Astrocyte (in vitro differentiated cells and primary cell): ENCODE measurements at regions not wholly inside any gene's neighbourhood (a gene's known extent, or its start where the extent isn't known, plus 50 kb on each side); places are given as distances from the start of the nearest gene placed in this dataset.

ENCODE experiments used
- DNase-seq: peaks from one replicate; pipeline ENCODE4 v3.0.0-alpha.2; 2010; ENCODE audit warnings: low read depth
- FAIRE-seq: peaks from 2 replicates; lab custom pipeline; 2011; peaks lifted over from hg19 to GRCh38; lab: Jason Lieb, UNC
- H2AFZ ChIP-seq: 2 replicates; pipeline ENCODE4 v1.6.0; 2012; ENCODE audit warnings: low read depth, low read length, inconsistent platforms
- H3K27ac ChIP-seq: 2 replicates; pipeline ENCODE4 v1.5.1; 2011; ENCODE audit warnings: low read depth, low read length, inconsistent platforms
- H3K27me3 ChIP-seq: 2 replicates; pipeline ENCODE4 v1.6.0; 2011; ENCODE audit warnings: low read length, inconsistent platforms; ENCODE audit not compliant: insufficient read depth
- H3K36me3 ChIP-seq: 2 replicates; pipeline ENCODE4 v1.5.1; 2011; ENCODE audit warnings: low read length, inconsistent platforms; ENCODE audit not compliant: insufficient read depth
- H3K4me1 ChIP-seq: 2 replicates; pipeline ENCODE4 v1.5.1; 2011; ENCODE audit warnings: low read length, inconsistent platforms; ENCODE audit not compliant: insufficient read depth
- H3K4me2 ChIP-seq: 2 replicates; pipeline ENCODE4 v1.6.0; 2012; ENCODE audit warnings: low read length, inconsistent platforms
- H3K4me3 ChIP-seq: 2 replicates; pipeline ENCODE4 v1.5.1; 2011; ENCODE audit warnings: low read depth, mild to moderate bottlenecking, low read length, inconsistent platforms; ENCODE audit not compliant: insufficient read depth
- H3K79me2 ChIP-seq: 2 replicates; pipeline ENCODE4 v1.6.0; 2012; ENCODE audit warnings: mild to moderate bottlenecking, low read length, inconsistent platforms; ENCODE audit not compliant: insufficient read depth
- H3K9ac ChIP-seq: 2 replicates; pipeline ENCODE4 v1.6.0; 2012; ENCODE audit warnings: mild to moderate bottlenecking, low read length, inconsistent platforms
- H3K9me3 ChIP-seq: 2 replicates; pipeline ENCODE4 v1.5.1; 2012; ENCODE audit warnings: low read depth, mild to moderate bottlenecking, low read length, inconsistent platforms; ENCODE audit not compliant: insufficient read depth
- H4K20me1 ChIP-seq: 2 replicates; pipeline ENCODE4 v1.6.0; 2012; ENCODE audit warnings: low read length, inconsistent platforms; ENCODE audit not compliant: insufficient read depth
- H3K27ac Mint-ChIP-seq: one replicate; pipeline ENCODE4 v1.8.0; 2021; ENCODE audit warnings: mild to moderate bottlenecking, mixed read lengths; ENCODE audit not compliant: unreplicated experiment
- H3K27me3 Mint-ChIP-seq: one replicate; pipeline ENCODE4 v1.8.0; 2021; ENCODE audit warnings: low read depth, mixed read lengths; ENCODE audit not compliant: unreplicated experiment
- H3K36me3 Mint-ChIP-seq: one replicate; pipeline ENCODE4 v1.8.0; 2021; ENCODE audit warnings: low read depth, mixed read lengths; ENCODE audit not compliant: unreplicated experiment
- H3K4me1 Mint-ChIP-seq: one replicate; pipeline ENCODE4 v1.8.0; 2021; ENCODE audit warnings: low read depth, mixed read lengths; ENCODE audit not compliant: unreplicated experiment
- H3K4me3 Mint-ChIP-seq: one replicate; pipeline ENCODE4 v1.8.0; 2021; ENCODE audit warnings: mild to moderate bottlenecking, moderate library complexity, mixed read lengths; ENCODE audit not compliant: unreplicated experiment
- H3K9me3 Mint-ChIP-seq: one replicate; pipeline ENCODE4 v1.8.0; 2021; ENCODE audit warnings: mild to moderate bottlenecking, mixed read lengths; ENCODE audit not compliant: unreplicated experiment
- CTCF ChIP-seq: IDR thresholded peaks from 2 replicates; pipeline ENCODE4 v1.5.1; 2011; ENCODE audit warnings: low read depth, mild to moderate bottlenecking, inconsistent platforms, low read length, moderate library complexity; ENCODE audit not compliant: insufficient read depth
- EZH2 ChIP-seq: IDR thresholded peaks from 2 replicates; pipeline ENCODE4 v1.6.1; 2012; ENCODE audit warnings: mild to moderate bottlenecking, low read length, inconsistent platforms; ENCODE audit not compliant: insufficient read depth

- DNase-seq (no peak), FAIRE-seq (no peak)
- H3K27me3 ChIP-seq: no peaks in the 10 kb centered on the region
- Mint-ChIP-seq H3K27ac (no peak overlapping the region), H3K36me3 (no peaks in the 10 kb centered on the region), H3K27me3 (peaks cover 7% of the 10 kb centered on the region), H3K4me1 (no peaks in the 10 kb centered on the region), H3K9me3 (no peaks in the 10 kb centered on the region), H3K4me3 (no peak overlapping the region)
- no peaks in the 10 kb centered on the region for H3K79me2 ChIP-seq
- H3K4me2 ChIP-seq: no peak overlapping the region
- H3K27ac ChIP-seq: no peak overlapping the region
- no peak overlapping the region for H3K9ac ChIP-seq
- H3K9me3 ChIP-seq: no peaks in the 10 kb centered on the region
- H2AFZ ChIP-seq: no peak overlapping the region
- no peaks in the 10 kb centered on the region for H3K36me3 ChIP-seq
- H4K20me1 ChIP-seq: no peaks in the 10 kb centered on the region
- H3K4me3 ChIP-seq: no peak overlapping the region
- TF ChIP-seq EZH2: no peak
- TF ChIP-seq CTCF: no peak
- no peaks in the 10 kb centered on the region for H3K4me1 ChIP-seq
Measured at GRCh38 chr4:188228279-188228678, 89.0 kb downstream of the TRIML1 start.

GRCh38 chr4:188232428-188232827, 93.2 kb downstream of the TRIML1 start:
- Mint-ChIP-seq H3K9me3 (no peaks in the 10 kb centered on the region), H3K4me3 (no peak overlapping the region), H3K27me3 (no peaks in the 10 kb centered on the region), H3K36me3 (no peaks in the 10 kb centered on the region), H3K4me1 (no peaks in the 10 kb centered on the region), H3K27ac (no peak overlapping the region)
- Histone ChIP-seq H3K27ac (no peak overlapping the region), H3K9me3 (no peaks in the 10 kb centered on the region), H3K4me2 (no peak overlapping the region), H3K27me3 (no peaks in the 10 kb centered on the region), H3K36me3 (no peaks in the 10 kb centered on the region), H4K20me1 (no peaks in the 10 kb centered on the region), H3K9ac (no peak overlapping the region), H3K79me2 (no peaks in the 10 kb centered on the region), H3K4me1 (no peaks in the 10 kb centered on the region), H3K4me3 (no peak overlapping the region), H2AFZ (no peak overlapping the region)
- FAIRE-seq (no peak), DNase-seq (no peak)
- TF ChIP-seq EZH2 (no peak), CTCF (no peak)

GRCh38 chr4:188242041-188242440, 102.8 kb downstream of the TRIML1 start:
- H3K27ac Mint-ChIP-seq: no peak overlapping the region
- no peak for FAIRE-seq

More at GRCh38 chr4:188242041-188242440, 102.8 kb downstream of the TRIML1 start:
- Histone ChIP-seq H3K36me3 (no peaks in the 10 kb centered on the region), H2AFZ (no peak overlapping the region), H3K9me3 (peaks cover 2% of the 10 kb centered on the region), H3K4me3 (no peak overlapping the region), H3K27ac (no peak overlapping the region), H3K9ac (no peak overlapping the region), H3K4me1 (no peaks in the 10 kb centered on the region), H4K20me1 (no peaks in the 10 kb centered on the region), H3K4me2 (no peak overlapping the region), H3K27me3 (no peaks in the 10 kb centered on the region), H3K79me2 (no peaks in the 10 kb centered on the region)
- H3K27me3 Mint-ChIP-seq: no peaks in the 10 kb centered on the region
- H3K4me3 Mint-ChIP-seq: no peak overlapping the region
- no peaks in the 10 kb centered on the region for H3K36me3 Mint-ChIP-seq
- DNase-seq: no peak
- H3K9me3 Mint-ChIP-seq: no peaks in the 10 kb centered on the region
- no peaks in the 10 kb centered on the region for H3K4me1 Mint-ChIP-seq
- TF ChIP-seq CTCF (no peak), EZH2 (no peak)
